Small intestine (tissue), 7 donors: ENCODE measurements at regions not wholly inside any gene's neighbourhood (a gene's known extent, or its start where the extent isn't known, plus 50 kb on each side); places are given as distances from the start of the nearest gene placed in this dataset.
"Not testable (repeated sequence)": the region's sequence is repeated elsewhere in the genome, so short reads cannot be mapped to it uniquely, and the experiment has no call there.

Experiments used
- DNase-seq, 2 donors: peaks; one replicate each; pipeline versions ENCODE4 v3.0.0 to v3.0.0-alpha.2; 2013
- FAIRE-seq: peaks from 2 replicates; lab custom pipeline; 2012; peaks lifted over from hg19 to GRCh38; lab: Jason Lieb, UNC
- H3K27ac ChIP-seq, 3 donors: one replicate each; pipeline ENCODE4 v1.5.1; 2013; ENCODE audit warnings: low read length in 2 of 3, mild to moderate bottlenecking in 2 of 3, control low read depth in 1 of 3, inconsistent platforms in 1 of 3, low read depth in 1 of 3, moderate library complexity in 1 of 3
- H3K27me3 ChIP-seq, 3 donors: one replicate each; pipeline ENCODE4 v1.6.1; 2013; ENCODE audit warnings: low read length in 3 of 3, inconsistent platforms in 1 of 3; ENCODE audit not compliant: control insufficient read depth in 3 of 3, insufficient read depth in 3 of 3
- H3K36me3 ChIP-seq, 3 donors: one replicate each; pipeline ENCODE4 v1.6.1; 2013; ENCODE audit warnings: low read length in 3 of 3, inconsistent platforms in 1 of 3, low read depth in 1 of 3, mild to moderate bottlenecking in 1 of 3, moderate library complexity in 1 of 3; ENCODE audit not compliant: control insufficient read depth in 3 of 3, insufficient read depth in 2 of 3
- H3K4me1 ChIP-seq, 3 donors: one replicate each; pipeline ENCODE4 v1.6.1; 2013; ENCODE audit warnings: low read length in 2 of 3, inconsistent platforms in 1 of 3, low read depth in 1 of 3, mild to moderate bottlenecking in 1 of 3, moderate library complexity in 1 of 3; ENCODE audit not compliant: control insufficient read depth in 3 of 3, insufficient read depth in 2 of 3
- H3K4me3 ChIP-seq, 3 donors: one replicate each; pipeline ENCODE4 v1.5.1; 2013; ENCODE audit warnings: low read length in 3 of 3, control low read depth in 1 of 3, inconsistent platforms in 1 of 3, low read depth in 1 of 3, mild to moderate bottlenecking in 1 of 3, moderate library complexity in 1 of 3
- H3K9me3 ChIP-seq, 2 donors: one replicate each; pipeline ENCODE4 v1.6.1; 2013; ENCODE audit warnings: low read depth in 1 of 2, low read length in 1 of 2; ENCODE audit not compliant: control insufficient read depth in 2 of 2, insufficient read depth in 1 of 2
- WGBS, 3 donors: extraction: QIAGEN DNeasy Blood & Tissue Kit; methylation state at CpG; one replicate each; pipeline ENCODE4 v1.1.7; 2013; 5-methylcytosine and 5-hydroxymethylcytosine counted together
- donor health status: healthy with polysubstance abuse.
- donor health status: control.
- donor health status: control.
- donor health status: Bipolar disorder and iron deficiency.
- donor health status: healthy.

DNA sequence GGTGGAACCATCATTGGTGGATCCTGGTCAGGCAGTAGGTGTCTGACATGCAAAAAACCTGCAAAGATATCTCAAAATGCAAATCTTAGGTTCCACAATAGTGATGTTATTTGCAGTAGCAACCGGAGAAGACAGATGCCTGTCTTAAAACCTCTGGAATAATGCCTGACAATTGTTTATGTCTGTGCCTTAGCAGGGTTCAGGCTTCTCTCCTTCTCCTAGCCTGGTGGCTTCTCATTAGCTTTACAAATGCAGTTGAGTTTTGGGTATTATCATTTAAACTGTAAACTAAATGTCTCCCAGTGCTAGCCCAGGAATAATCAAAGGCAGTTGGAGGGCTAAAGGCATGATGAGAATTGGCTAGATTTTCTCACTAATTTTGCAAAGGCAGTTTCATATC is 146.3 kb upstream of the NRG3 start:
- H3K9me3 ChIP-seq, result peaks cover 0 to 9% of the 10 kb centered on the region in 2 donors
- no peaks in the 10 kb centered on the region for H3K36me3 ChIP-seq
- no peaks in the 10 kb centered on the region for H3K4me1 ChIP-seq
- no peak for DNase-seq
- no peak for FAIRE-seq
- no peak overlapping the region for H3K4me3 ChIP-seq
- WGBS, 3 donors, result 38 to 55% (median 52%) methylated on average over 1 of the region's 1 CpG
- no peaks in the 10 kb centered on the region for H3K27me3 ChIP-seq
- H3K27ac ChIP-seq, result no peak overlapping the region

DNA sequence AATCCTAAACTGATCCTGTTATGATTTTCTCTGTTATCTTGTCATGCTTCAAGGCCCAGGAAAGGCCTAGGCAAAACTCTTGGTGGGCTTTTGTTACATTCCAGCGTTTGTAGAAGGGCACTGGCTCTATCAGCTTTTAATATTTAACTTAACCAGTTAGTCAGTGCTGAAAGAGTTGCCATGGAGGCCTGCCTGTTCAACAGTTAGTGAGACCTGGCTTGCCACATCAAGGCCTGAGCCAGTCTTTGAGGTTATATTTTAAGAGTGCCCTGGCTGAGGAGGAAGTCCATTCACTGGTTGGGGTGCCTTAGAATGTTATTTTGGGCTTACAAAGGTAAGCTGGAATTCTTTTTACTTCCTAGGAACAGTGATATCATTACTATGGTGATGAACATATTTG is 144.1 kb upstream of the NRG3 start:
- peaks cover 0 to 18% of the 10 kb centered on the region in 2 donors for H3K9me3 ChIP-seq
- WGBS, 3 donors, result 0% methylated on average over 1 of the region's 1 CpG
- no peaks in the 10 kb centered on the region for H3K36me3 ChIP-seq
- DNase-seq (no peak), FAIRE-seq (no peak)
- H3K4me3 ChIP-seq, result no peak overlapping the region
- H3K4me1 ChIP-seq, result no peaks in the 10 kb centered on the region
- no peaks in the 10 kb centered on the region for H3K27me3 ChIP-seq
- H3K27ac ChIP-seq, result no peak overlapping the region

DNA sequence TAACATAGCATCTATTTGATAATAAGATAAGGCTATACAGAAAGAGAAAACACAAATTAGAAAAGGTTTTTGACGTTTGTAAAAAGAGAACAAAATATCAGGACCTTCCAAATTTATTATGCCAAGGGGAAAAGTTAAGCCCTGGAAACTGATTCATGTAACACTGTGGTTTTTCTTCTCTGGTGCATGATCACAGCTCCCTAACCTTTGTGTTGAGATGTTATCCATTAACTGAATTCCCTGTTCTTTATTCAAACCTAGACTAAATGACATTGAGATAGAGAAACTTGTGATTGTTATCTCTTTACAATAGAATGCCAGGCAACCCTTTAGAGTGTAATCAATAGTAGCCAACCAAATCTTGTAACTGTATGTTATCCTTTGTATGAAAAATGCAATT is 141.5 kb upstream of the NRG3 start:
- no peak for DNase-seq
- FAIRE-seq, result no peak
- no peak overlapping the region for H3K4me3 ChIP-seq
- H3K27me3 ChIP-seq, result no peaks in the 10 kb centered on the region
- peaks cover 0 to 18% of the 10 kb centered on the region in 2 donors for H3K9me3 ChIP-seq
- no peak overlapping the region for H3K27ac ChIP-seq
- 32 to 54% (median 46%) methylated on average over 1 of the region's 1 CpG for WGBS, 3 donors
- H3K4me1 ChIP-seq, result no peaks in the 10 kb centered on the region
- H3K36me3 ChIP-seq, result no peaks in the 10 kb centered on the region

GRCh38 chr10:81735167-81735566 is 139.8 kb upstream of the NRG3 start:
- FAIRE-seq, H3K4me1 ChIP-seq, H3K36me3 ChIP-seq, H3K4me3 ChIP-seq, DNase-seq, H3K27ac ChIP-seq, H3K27me3 ChIP-seq: not testable (repeated sequence)
- 72 to 83% (median 80%) methylated on average over 9 of the region's 9 CpGs for WGBS, 3 donors
- H3K9me3 ChIP-seq, result peaks cover 0 to 18% of the 10 kb centered on the region in 2 donors

DNA sequence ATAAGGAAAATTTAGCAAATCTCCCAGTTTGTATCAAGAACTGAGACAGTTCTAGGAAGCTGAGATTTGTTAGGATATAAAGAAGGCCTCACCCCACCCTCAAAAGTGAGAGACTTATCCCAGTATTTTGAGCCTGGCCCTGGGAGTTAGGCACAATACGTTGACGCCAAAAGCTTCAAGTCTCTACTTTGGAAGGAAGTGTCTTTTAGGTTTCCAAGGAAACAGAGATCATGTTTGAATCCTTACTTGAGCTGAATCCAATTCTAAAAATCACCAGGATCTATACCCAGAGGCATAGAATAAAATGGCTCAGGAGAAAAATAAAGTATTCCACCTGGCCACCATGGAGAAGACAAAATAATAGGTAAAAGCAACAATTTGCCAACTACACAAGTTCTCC is 115.9 kb upstream of the NRG3 start:
- Histone ChIP-seq H3K9me3 (no peaks in the 10 kb centered on the region), H3K27me3 (no peaks in the 10 kb centered on the region)

GRCh38 chr10:81784111-81784597 is 90.8 kb upstream of the NRG3 start:
- DNase-seq (no peak), FAIRE-seq (no peak)
- no peak overlapping the region for H3K27ac ChIP-seq
- H3K4me3 ChIP-seq, result no peak overlapping the region
- no peaks in the 10 kb centered on the region for H3K27me3 ChIP-seq
- 86 to 92% (median 89%) methylated on average over 23 to 31 of the region's 31 CpGs for WGBS, 3 donors
- H3K36me3 ChIP-seq, result no peaks in the 10 kb centered on the region
- no peaks in the 10 kb centered on the region for H3K4me1 ChIP-seq
- H3K9me3 ChIP-seq, result peaks cover 0 to 9% of the 10 kb centered on the region in 2 donors

More for the DNA sequence above, 115.9 kb upstream of the NRG3 start:
- Histone ChIP-seq H3K4me1 (no peaks in the 10 kb centered on the region), H3K4me3 (no peak overlapping the region), H3K36me3 (no peaks in the 10 kb centered on the region), H3K27ac (no peak overlapping the region)
- DNase-seq (no peak), FAIRE-seq (no peak)
- 89 to 92% (median 90%) methylated on average over 2 of the region's 2 CpGs for WGBS, 3 donors

- FAIRE-seq (no peak), DNase-seq (no peak)
- no peaks in the 10 kb centered on the region for H3K36me3 ChIP-seq
- no peaks in the 10 kb centered on the region for H3K9me3 ChIP-seq
- H3K4me1 ChIP-seq, result no peaks in the 10 kb centered on the region
- H3K4me3 ChIP-seq, result no peak overlapping the region
- no peaks in the 10 kb centered on the region for H3K27me3 ChIP-seq
- no peak overlapping the region for H3K27ac ChIP-seq
- 83 to 90% (median 86%) methylated on average over 2 of the region's 2 CpGs for WGBS, 3 donors
These were observed 82.3 kb upstream of the NRG3 start for GRCh38 chr10:81792729-81793128.

DNA sequence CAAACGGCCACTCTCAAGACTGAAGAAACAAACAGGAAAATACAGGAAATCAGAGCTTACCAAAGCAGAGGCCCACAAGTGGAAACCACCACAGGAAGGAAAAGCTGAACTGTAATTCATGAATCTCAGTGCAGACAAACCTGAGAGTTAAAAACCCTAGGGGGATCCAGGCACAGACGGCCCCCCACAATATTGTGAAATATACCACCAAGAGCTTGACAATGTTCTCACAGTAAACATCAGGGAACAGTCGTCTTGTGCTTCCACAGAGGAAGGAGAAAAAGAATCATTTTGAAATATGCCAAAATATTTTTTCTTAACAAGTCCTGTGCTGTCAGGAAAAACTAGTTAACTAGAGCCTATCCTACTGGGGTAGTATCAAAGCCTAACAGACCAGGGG is 68.2 kb upstream of the NRG3 start:
- no peak for DNase-seq
- WGBS, 3 donors, result 50 to 57% (median 54%) methylated on average over 3 of the region's 3 CpGs
- FAIRE-seq, result no peak
- Histone ChIP-seq H3K27me3 (no peaks in the 10 kb centered on the region), H3K27ac (no peak overlapping the region), H3K4me3 (no peak overlapping the region), H3K9me3 (peaks cover 0 to 3% of the 10 kb centered on the region in 2 donors), H3K36me3 (no peaks in the 10 kb centered on the region), H3K4me1 (no peaks in the 10 kb centered on the region)

- Histone ChIP-seq H3K4me1 (no peaks in the 10 kb centered on the region), H3K4me3 (no peak overlapping the region), H3K27me3 (no peaks in the 10 kb centered on the region), H3K36me3 (no peaks in the 10 kb centered on the region), H3K9me3 (peaks cover 1 to 3% of the 10 kb centered on the region in 2 donors), H3K27ac (no peak overlapping the region)
- WGBS, 3 donors, result 77 to 85% (median 80%) methylated on average over 2 of the region's 2 CpGs
- DNase-seq (no peak), FAIRE-seq (no peak)
These were observed 60.2 kb upstream of the NRG3 start for GRCh38 chr10:81814842-81815241.
